Peyer's patch (tissue), 4 donors: ENCODE measurements at regions not wholly inside any gene's neighbourhood (a gene's known extent, or its start where the extent isn't known, plus 50 kb on each side); places are given as distances from the start of the nearest gene placed in this dataset.

Source experiments
- CTCF ChIP-seq, 6 experiments: fragments of 450-650 bp in 4 of 6; fragments of 200-600 bp in 2 of 6; sonication (generic) in 1 of 6; IDR thresholded peaks; one replicate each; pipeline ENCODE4 v1.5.1; 2017 to 2019; ENCODE audit warnings: antibody characterized with exemption in 6 of 6, mild to moderate bottlenecking in 3 of 6, moderate library complexity in 1 of 6
- POLR2A ChIP-seq, 2 donors: fragments of 450-650 bp; IDR thresholded peaks; one replicate each; pipeline ENCODE4 v1.5.1; 2017; ENCODE audit warnings: antibody characterized with exemption in 2 of 2, mild to moderate bottlenecking in 2 of 2, moderate library complexity in 2 of 2

DNA sequence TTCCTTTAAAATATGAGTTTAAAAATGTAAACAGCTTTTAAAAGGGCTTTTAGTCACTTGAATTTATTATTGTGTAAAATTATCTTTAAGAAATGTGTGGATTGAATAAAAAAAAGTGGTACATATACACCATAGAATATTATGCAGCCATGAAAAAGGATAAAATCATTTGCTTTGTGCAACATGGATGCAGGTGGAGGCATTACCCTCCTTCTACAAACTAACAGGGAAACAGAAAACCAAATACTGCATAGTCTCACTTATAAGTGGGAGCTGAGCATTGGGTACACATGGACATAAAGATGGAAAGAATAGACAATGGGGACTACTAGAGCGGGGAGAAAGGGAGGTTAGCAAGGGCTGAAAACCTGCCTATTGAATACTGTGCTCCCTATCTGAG, 999.3 kb downstream of the SLITRK5 start:
- TF ChIP-seq CTCF (IDR thresholded peaks at IDR 0.05) (no peak), POLR2A (IDR thresholded peaks at IDR 0.05) (no peak)
